T-helper 2 cell treated with Interferon-gamma antibody and Interleukin-4, amounts not matched to agents 5 μg/mL and 100 μg/mL, for 36 hours (primary cell): ENCODE measurements at regions not wholly inside any gene's neighbourhood (a gene's known extent, or its start where the extent isn't known, plus 50 kb on each side); places are given as distances from the start of the nearest gene placed in this dataset.
"Not testable (repeated sequence)": the region's sequence is repeated elsewhere in the genome, so short reads cannot be mapped to it uniquely, and the experiment has no call there.

Source experiments
- DNase-seq: peaks from one replicate; pipeline ENCODE4 v3.0.0; 2021; ENCODE audit warnings: low spot score
- H3K27ac Mint-ChIP-seq: one replicate; pipeline ENCODE4 v1.8.0; 2021; ENCODE audit warnings: mild to moderate bottlenecking, mixed read lengths
- H3K27me3 Mint-ChIP-seq: one replicate; pipeline ENCODE4 v1.8.0; 2021; ENCODE audit warnings: low read depth, mixed read lengths
- H3K36me3 Mint-ChIP-seq: one replicate; pipeline ENCODE4 v1.8.0; 2021; ENCODE audit warnings: low read depth, mixed read lengths
- H3K4me1 Mint-ChIP-seq: one replicate; pipeline ENCODE4 v1.8.0; 2021; ENCODE audit warnings: low read depth, mixed read lengths
- H3K4me3 Mint-ChIP-seq: one replicate; pipeline ENCODE4 v1.8.0; 2022; ENCODE audit warnings: mild to moderate bottlenecking, moderate library complexity, mixed read lengths
- H3K9me3 Mint-ChIP-seq: one replicate; pipeline ENCODE4 v1.8.0; 2021; ENCODE audit warnings: mixed read lengths

- Mint-ChIP-seq H3K36me3 (no peaks in the 10 kb centered on the region), H3K9me3 (peaks cover 11% of the 10 kb centered on the region), H3K27me3 (no peaks in the 10 kb centered on the region), H3K27ac (no peak overlapping the region), H3K4me3 (no peak overlapping the region), H3K4me1 (no peaks in the 10 kb centered on the region)
- DNase-seq = no peak
Measured at GRCh38 chr11:42802201-42802899, 509.4 kb upstream of the API5 start.

GRCh38 chr11:42806191-42806590 lies 505.6 kb upstream of the API5 start:
- Mint-ChIP-seq H3K4me1 (no peaks in the 10 kb centered on the region), H3K4me3 (no peak overlapping the region), H3K36me3 (no peaks in the 10 kb centered on the region), H3K27me3 (no peaks in the 10 kb centered on the region), H3K9me3 (peaks cover 3% of the 10 kb centered on the region), H3K27ac (no peak overlapping the region)
- DNase-seq = no peak

GRCh38 chr11:42812361-42812760 lies 499.4 kb upstream of the API5 start:
- H3K4me1 Mint-ChIP-seq = no peaks in the 10 kb centered on the region
- H3K27ac Mint-ChIP-seq = no peak overlapping the region
- H3K27me3 Mint-ChIP-seq = no peaks in the 10 kb centered on the region
- no peaks in the 10 kb centered on the region for H3K36me3 Mint-ChIP-seq
- DNase-seq = no peak
- H3K4me3 Mint-ChIP-seq = no peak overlapping the region
- peaks cover 3% of the 10 kb centered on the region for H3K9me3 Mint-ChIP-seq

DNA sequence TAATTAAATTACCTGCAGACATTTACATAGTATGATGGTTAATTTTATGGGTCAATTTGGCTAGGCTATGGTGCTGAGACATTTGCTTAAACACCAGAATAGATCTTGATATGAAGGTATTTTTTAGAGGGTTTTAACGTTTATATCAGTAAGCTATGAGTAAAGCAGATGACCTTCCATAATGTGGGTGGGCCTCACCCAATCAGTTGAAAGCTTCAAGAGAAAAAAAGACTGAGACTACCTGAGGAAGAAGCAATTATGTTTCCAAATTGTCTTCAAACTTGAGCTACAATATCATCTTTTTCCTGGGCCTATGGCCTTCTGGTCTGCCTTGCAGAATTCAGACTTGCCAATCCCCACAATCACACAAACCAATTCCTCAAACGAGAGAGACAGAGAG lies 498.8 kb upstream of the API5 start:
- Mint-ChIP-seq H3K4me1 (no peaks in the 10 kb centered on the region), H3K9me3 (peaks cover 3% of the 10 kb centered on the region), H3K36me3 (no peaks in the 10 kb centered on the region), H3K4me3 (no peak overlapping the region), H3K27ac (no peak overlapping the region), H3K27me3 (no peaks in the 10 kb centered on the region)
- no peak for DNase-seq

DNA sequence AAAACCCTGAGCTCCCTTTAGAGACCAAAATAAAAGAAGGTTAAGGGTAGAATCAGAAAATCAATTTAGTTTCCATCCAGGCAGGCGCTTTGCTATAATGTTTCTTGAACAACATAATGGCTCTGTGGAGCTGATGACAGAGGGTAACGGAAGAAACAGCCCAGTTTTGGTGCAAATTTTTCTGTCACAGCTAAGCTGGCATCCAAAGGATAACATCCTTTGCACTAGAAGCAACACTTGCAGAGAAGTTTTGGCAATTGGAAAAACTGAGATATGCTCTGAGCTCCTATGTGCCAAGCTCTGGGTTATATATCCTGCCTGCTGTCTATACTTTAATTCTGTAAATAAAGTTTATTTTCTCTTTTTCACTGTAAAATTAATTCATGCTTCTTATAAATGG lies 495.3 kb upstream of the API5 start:
- no peaks in the 10 kb centered on the region for H3K9me3 Mint-ChIP-seq
- H3K4me1 Mint-ChIP-seq = no peaks in the 10 kb centered on the region
- H3K4me3 Mint-ChIP-seq = no peak overlapping the region
- no peaks in the 10 kb centered on the region for H3K27me3 Mint-ChIP-seq
- H3K27ac Mint-ChIP-seq = no peak overlapping the region
- no peaks in the 10 kb centered on the region for H3K36me3 Mint-ChIP-seq
- DNase-seq = no peak

GRCh38 chr11:42819126-42819525 lies 492.7 kb upstream of the API5 start:
- Mint-ChIP-seq H3K27me3 (no peaks in the 10 kb centered on the region), H3K4me3 (no peak overlapping the region), H3K27ac (no peak overlapping the region), H3K36me3 (no peaks in the 10 kb centered on the region), H3K9me3 (peaks cover 5% of the 10 kb centered on the region), H3K4me1 (no peaks in the 10 kb centered on the region)
- DNase-seq = no peak

GRCh38 chr11:42822188-42822587 lies 489.6 kb upstream of the API5 start:
- H3K4me1 Mint-ChIP-seq, H3K9me3 Mint-ChIP-seq, H3K27me3 Mint-ChIP-seq: not testable (repeated sequence)

DNA sequence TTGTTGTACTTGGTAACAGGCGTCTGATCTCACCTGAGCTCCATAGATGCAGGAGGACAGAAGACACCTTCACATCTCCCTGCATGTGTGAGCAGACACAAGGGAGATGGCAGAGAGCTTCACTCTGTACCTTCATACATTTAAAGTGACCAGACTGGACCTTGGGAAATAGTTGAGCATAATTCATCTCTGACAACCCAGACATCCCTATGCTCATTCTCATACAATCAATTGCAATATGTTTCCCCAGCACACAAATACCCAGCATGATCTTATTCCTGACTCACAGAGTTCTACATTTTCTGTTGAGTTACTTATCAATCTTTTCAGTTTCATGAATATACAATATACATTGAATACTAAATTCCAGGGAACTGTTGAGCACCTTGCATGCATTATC lies 488.2 kb upstream of the API5 start:
- H3K27me3 Mint-ChIP-seq = no peaks in the 10 kb centered on the region
- no peak overlapping the region for H3K27ac Mint-ChIP-seq
- no peaks in the 10 kb centered on the region for H3K4me1 Mint-ChIP-seq
- H3K4me3 Mint-ChIP-seq = no peak overlapping the region
- H3K36me3 Mint-ChIP-seq = no peaks in the 10 kb centered on the region
- H3K9me3 Mint-ChIP-seq = peaks cover 5% of the 10 kb centered on the region
- DNase-seq = no peak

More at GRCh38 chr11:42822188-42822587, 489.6 kb upstream of the API5 start:
- DNase-seq, H3K36me3 Mint-ChIP-seq, H3K4me3 Mint-ChIP-seq, H3K27ac Mint-ChIP-seq: not testable (repeated sequence)

DNA sequence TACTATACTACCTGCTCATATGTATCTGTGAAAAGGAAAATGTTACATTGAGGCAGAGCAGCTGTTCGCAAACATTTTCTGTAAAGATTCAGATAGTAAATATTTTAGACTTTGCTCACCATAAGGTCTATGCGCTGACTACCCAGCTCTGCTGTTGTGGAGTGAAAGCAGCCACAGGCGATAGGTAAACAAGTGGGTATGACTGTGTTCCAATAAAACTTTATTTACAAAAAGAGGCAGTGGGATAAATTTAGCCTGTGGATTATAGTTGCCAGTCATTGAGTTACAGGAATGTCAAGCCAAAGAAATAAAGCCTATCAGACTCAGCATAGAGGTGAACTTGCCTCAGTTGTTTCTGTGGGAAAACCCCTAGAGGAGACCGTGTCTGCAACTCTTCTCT lies 487.7 kb upstream of the API5 start:
- H3K4me1 Mint-ChIP-seq = no peaks in the 10 kb centered on the region
- H3K4me3 Mint-ChIP-seq = no peak overlapping the region
- no peak overlapping the region for H3K27ac Mint-ChIP-seq
- no peak for DNase-seq
- no peaks in the 10 kb centered on the region for H3K36me3 Mint-ChIP-seq
- peaks cover 5% of the 10 kb centered on the region for H3K9me3 Mint-ChIP-seq
- H3K27me3 Mint-ChIP-seq = no peaks in the 10 kb centered on the region

- Mint-ChIP-seq H3K9me3 (peaks cover 5% of the 10 kb centered on the region), H3K4me3 (no peak overlapping the region), H3K4me1 (no peaks in the 10 kb centered on the region), H3K27ac (no peak overlapping the region), H3K27me3 (no peaks in the 10 kb centered on the region), H3K36me3 (no peaks in the 10 kb centered on the region)
- no peak for DNase-seq
Measured at GRCh38 chr11:42825598-42825997, 486.2 kb upstream of the API5 start.

- no peaks in the 10 kb centered on the region for H3K27me3 Mint-ChIP-seq
- no peak for DNase-seq
- H3K36me3 Mint-ChIP-seq = no peaks in the 10 kb centered on the region
Measured at GRCh38 chr11:42827845-42828244, 484.0 kb upstream of the API5 start.

DNA sequence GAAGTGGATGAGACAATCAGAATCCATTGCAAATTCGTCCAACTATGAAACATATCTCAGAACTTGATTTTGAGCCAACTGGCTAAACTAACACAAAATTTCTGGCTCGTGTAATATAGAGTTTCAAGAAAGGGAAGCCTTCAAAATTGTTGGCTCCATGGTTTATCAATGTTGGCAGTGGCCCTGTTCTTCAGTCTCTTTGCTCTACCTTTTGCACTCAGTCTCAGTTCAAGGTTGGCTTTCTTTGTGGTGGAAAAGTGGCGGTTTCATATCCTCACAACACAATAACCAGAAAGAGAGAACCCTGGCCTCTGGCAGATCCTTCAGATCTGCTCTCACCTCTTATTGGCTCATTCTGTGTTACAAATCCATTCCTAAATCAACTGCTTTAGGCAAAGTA lies 473.8 kb upstream of the API5 start:
- Mint-ChIP-seq H3K4me3 (no peak overlapping the region), H3K4me1 (no peaks in the 10 kb centered on the region), H3K27me3 (no peaks in the 10 kb centered on the region), H3K36me3 (no peaks in the 10 kb centered on the region), H3K9me3 (peaks cover 35% of the 10 kb centered on the region), H3K27ac (no peak overlapping the region)
- DNase-seq = no peak

More at GRCh38 chr11:42827845-42828244, 484.0 kb upstream of the API5 start:
- no peak overlapping the region for H3K4me3 Mint-ChIP-seq
- no peaks in the 10 kb centered on the region for H3K4me1 Mint-ChIP-seq
- peaks cover 2% of the 10 kb centered on the region for H3K9me3 Mint-ChIP-seq
- H3K27ac Mint-ChIP-seq = no peak overlapping the region

DNA sequence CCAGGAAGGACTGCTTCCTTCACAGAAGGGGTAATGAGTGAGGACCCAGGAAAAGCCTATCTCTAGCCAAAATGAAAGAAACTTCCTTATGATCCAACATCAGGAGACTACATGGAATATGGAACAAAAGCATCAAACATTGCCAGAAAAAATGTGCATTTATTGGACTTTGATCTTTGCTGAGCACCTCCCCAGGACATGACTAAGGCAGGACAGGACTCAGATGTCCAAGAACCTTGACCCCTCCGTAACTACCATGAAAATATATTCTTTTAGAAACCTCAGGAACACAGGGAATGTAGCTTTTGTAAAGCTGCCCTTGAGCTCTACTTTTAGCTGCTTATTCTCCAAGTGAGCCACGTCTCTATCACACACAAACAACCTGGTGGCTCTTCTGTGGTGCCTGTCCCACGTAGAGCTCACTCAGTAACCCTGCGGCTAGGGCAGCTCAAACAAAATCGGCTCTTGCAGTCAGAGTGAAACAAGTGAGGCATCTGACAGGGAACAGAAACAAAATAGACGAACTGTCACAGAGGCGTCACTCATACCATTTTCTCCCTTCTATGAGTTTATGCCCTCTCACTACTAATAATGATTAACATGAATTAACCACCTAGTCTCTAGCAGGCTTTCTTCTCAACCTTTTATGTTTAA lies 471.5 kb upstream of the API5 start:
- Mint-ChIP-seq H3K27me3 (no peaks in the 10 kb centered on the region), H3K4me1 (no peaks in the 10 kb centered on the region), H3K4me3 (no peak overlapping the region), H3K36me3 (no peaks in the 10 kb centered on the region), H3K27ac (no peak overlapping the region), H3K9me3 (peaks cover 25% of the 10 kb centered on the region)
- no peak for DNase-seq

- Mint-ChIP-seq H3K4me3 (no peak overlapping the region), H3K36me3 (no peaks in the 10 kb centered on the region), H3K9me3 (peaks cover 25% of the 10 kb centered on the region), H3K27me3 (no peaks in the 10 kb centered on the region), H3K4me1 (no peaks in the 10 kb centered on the region), H3K27ac (no peak overlapping the region)
- no peak for DNase-seq
Measured at GRCh38 chr11:42840860-42841259, 470.9 kb upstream of the API5 start.

DNA sequence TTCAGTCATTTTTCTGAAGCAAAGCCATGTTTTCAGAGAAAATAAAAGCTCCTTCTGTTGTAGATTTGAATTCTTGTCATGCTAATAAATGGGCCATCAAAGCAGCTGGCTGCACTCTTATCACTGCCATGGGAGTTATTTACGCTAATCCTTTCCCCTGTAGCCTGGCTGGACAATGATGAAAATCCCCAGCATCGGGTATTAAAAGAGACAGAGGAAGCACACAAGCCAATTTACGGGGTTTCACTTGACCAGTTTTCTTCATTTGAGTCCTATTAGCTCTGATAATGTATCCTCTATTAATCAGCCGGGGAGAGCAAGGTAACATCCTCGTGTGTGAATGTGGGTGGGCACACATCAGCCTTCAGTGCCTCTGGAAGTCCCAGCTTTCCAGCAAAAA lies 470.2 kb upstream of the API5 start:
- no peak for DNase-seq
- Mint-ChIP-seq H3K27me3 (no peaks in the 10 kb centered on the region), H3K4me1 (no peaks in the 10 kb centered on the region), H3K27ac (no peak overlapping the region), H3K36me3 (no peaks in the 10 kb centered on the region), H3K9me3 (peaks cover 28% of the 10 kb centered on the region), H3K4me3 (no peak overlapping the region)
